Mucosa of descending colon (tissue), 3 donors: ENCODE measurements at regions not wholly inside any gene's neighbourhood (a gene's known extent, or its start where the extent isn't known, plus 50 kb on each side); places are given as distances from the start of the nearest gene placed in this dataset.

Experiments used
- ATAC-seq: fragments of 200-7000 bp; cut with Tn5 transposase; one replicate; pipeline ENCODE4 v1.9.1; 2020; ENCODE audit warnings: mild to moderate bottlenecking, moderate library complexity
- DNase-seq, 3 donors: peaks; one replicate each; pipeline ENCODE4 v3.0.0-alpha.2; 2020
- H3K36me3 ChIP-seq: fragments of 200-600 bp; one replicate; pipeline ENCODE4 v1.8.0; 2021; ENCODE audit warnings: low read depth, mild to moderate bottlenecking
- H3K4me1 ChIP-seq: fragments of 200-600 bp; one replicate; pipeline ENCODE4 v1.8.0; 2021; ENCODE audit warnings: low read depth, mild to moderate bottlenecking
- H3K4me3 ChIP-seq: fragments of 200-600 bp; one replicate; pipeline ENCODE4 v1.8.0; 2021; ENCODE audit warnings: mild to moderate bottlenecking
- H3K9me3 ChIP-seq: fragments of 200-600 bp; one replicate; pipeline ENCODE4 v1.8.0; 2021; ENCODE audit warnings: mild to moderate bottlenecking
- intact Hi-C, 2 donors: fragments of 100-400 bp; cut with DNase I in 1 of 2; cut with micrococcal nuclease in 1 of 2; formaldehyde crosslinking; loops; one replicate each; pipeline versions ENCODE4 v1.11.0 to v1.11.1; 2022; cut with DNase I, micrococcal nuclease
- TF ChIP-seq, protein P1 (sequence below): fragments of 200-600 bp; IDR thresholded peaks from one replicate; pipeline ENCODE4 v1.8.0; 2022; ENCODE audit warnings: antibody characterized with exemption, mild to moderate bottlenecking
- donor health status: DM: no; HTN: no; CAD: no; lungs with moderate emphysema.
- donor health status: DM: no; HTN: no; CAD: no.
- donor health status: DM: no; HTN: yes; CAD: no.

DNA sequence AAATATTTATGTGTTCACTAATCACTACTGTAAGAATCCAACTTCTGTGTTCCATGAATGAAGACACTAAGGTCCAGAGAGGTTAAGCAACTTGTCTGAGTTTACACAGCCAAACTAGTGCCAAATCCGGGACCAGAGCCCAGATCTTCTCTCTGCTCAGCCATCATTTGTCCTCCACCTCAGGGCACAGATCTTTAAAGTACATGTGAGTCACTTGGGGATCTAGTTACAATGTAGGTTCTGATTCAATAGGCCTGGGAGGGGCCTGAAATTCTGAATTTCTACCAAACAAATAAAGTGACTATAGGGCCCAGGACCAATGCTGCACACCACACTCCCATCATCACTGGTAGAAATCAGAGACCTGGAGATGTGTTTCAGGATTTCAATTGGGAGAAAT lies 162.9 kb downstream of the GXYLT1 start:
- H3K36me3 ChIP-seq, result no peaks in the 10 kb centered on the region
- no peaks in the 10 kb centered on the region for H3K4me1 ChIP-seq
- no peak overlapping the region for H3K4me3 ChIP-seq
- H3K9me3 ChIP-seq, result no peaks in the 10 kb centered on the region
- no peak for DNase-seq
- TF ChIP-seq, protein P1, sequence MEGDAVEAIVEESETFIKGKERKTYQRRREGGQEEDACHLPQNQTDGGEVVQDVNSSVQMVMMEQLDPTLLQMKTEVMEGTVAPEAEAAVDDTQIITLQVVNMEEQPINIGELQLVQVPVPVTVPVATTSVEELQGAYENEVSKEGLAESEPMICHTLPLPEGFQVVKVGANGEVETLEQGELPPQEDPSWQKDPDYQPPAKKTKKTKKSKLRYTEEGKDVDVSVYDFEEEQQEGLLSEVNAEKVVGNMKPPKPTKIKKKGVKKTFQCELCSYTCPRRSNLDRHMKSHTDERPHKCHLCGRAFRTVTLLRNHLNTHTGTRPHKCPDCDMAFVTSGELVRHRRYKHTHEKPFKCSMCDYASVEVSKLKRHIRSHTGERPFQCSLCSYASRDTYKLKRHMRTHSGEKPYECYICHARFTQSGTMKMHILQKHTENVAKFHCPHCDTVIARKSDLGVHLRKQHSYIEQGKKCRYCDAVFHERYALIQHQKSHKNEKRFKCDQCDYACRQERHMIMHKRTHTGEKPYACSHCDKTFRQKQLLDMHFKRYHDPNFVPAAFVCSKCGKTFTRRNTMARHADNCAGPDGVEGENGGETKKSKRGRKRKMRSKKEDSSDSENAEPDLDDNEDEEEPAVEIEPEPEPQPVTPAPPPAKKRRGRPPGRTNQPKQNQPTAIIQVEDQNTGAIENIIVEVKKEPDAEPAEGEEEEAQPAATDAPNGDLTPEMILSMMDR, result no peak
- ATAC-seq, result no peak
- intact Hi-C loops, result no loop called here

DNA sequence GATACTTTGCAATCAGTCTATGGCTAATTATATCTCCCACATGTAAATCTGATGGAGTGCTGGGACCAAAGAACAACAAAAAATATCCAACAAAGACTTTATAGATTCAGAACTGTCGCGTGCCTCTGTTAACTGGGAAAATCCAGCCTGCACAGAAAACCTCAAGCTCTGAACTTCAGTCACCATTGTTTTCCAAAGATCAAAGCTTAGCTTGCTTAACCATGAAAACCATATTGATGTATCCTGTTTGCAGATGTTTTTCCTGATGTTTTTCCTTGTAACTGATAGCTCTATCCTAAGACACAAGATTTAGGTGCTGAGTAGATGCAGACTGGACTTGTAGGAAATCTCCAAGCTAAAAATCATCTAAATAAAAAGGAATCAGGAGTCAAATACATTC lies 163.7 kb downstream of the GXYLT1 start:
- no peak overlapping the region for H3K4me3 ChIP-seq
- H3K4me1 ChIP-seq, result no peaks in the 10 kb centered on the region
- ATAC-seq, result no peak
- no peak for DNase-seq
- no peaks in the 10 kb centered on the region for H3K9me3 ChIP-seq
- intact Hi-C loops, result no loop called here
- no peaks in the 10 kb centered on the region for H3K36me3 ChIP-seq
- TF ChIP-seq, protein P1, result no peak

DNA sequence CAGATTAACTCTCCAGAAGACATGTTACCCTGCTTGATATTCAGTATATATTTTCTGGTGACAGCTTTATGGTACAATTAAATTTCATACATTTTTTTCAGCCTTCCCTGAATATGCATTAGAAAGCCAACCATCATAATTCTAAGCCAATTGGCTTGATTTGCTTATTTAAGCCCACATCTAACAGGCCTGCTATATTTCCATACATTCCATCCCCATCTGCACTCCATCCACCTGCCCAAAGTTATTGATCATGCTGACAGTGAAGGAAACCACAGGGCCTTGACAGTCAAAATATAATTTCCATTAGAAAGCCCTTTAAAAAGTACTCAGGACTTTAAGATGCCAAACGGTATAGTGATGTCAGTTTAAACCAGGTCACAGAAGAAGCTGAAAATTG lies 164.3 kb downstream of the GXYLT1 start:
- H3K4me3 ChIP-seq, result no peak overlapping the region
- TF ChIP-seq, protein P1, result no peak
- DNase-seq (no peak), ATAC-seq (no peak)
- intact Hi-C loops, result no loop called here
- no peaks in the 10 kb centered on the region for H3K9me3 ChIP-seq
- H3K36me3 ChIP-seq, result no peaks in the 10 kb centered on the region
- no peaks in the 10 kb centered on the region for H3K4me1 ChIP-seq

DNA sequence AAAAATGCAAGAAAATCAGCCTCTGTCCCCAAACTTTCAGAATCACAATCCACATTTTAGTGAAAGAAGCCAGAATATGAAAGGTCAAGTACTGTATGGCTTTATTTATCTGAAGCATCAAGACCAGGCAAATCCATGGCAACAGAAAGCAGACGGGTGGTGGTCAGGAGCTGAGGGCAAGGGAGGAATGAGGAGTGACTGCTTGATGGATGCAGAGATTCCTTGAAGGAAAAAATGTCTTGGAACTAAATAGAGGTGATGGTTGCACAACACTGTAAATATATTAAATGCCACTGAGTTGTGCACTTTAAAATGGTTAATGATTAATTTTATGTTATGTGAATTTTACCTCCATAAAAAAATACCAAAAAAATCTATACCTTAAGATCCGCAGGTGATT lies 165.1 kb downstream of the GXYLT1 start:
- no peak overlapping the region for H3K4me3 ChIP-seq
- TF ChIP-seq, protein P1, result no peak
- no peaks in the 10 kb centered on the region for H3K36me3 ChIP-seq
- no peak for ATAC-seq
- intact Hi-C loops, result no loop called here
- no peaks in the 10 kb centered on the region for H3K4me1 ChIP-seq
- DNase-seq, result no peak
- H3K9me3 ChIP-seq, result no peaks in the 10 kb centered on the region

DNA sequence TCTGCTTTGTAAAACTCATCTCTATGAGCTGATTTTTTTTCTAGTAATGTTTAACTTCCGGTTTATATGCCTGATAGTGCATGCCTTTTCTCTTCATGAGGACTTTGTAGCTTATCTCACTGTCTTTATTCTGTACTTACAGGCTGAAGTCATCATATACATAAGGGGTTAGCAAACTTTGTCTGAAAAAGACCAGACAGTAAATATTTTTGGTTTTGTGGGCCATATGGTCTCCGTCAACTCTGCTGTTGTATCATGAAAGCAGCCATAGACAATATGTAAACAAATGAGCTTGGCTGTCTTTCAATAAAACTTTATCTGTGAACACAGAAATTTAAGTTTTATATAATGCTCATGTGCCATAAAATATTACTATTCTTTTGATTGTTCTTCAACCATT lies 172.1 kb downstream of the GXYLT1 start:
- DNase-seq, result no peak
- no peaks in the 10 kb centered on the region for H3K4me1 ChIP-seq
- TF ChIP-seq, protein P1, result no peak
- H3K36me3 ChIP-seq, result no peaks in the 10 kb centered on the region
- no peak overlapping the region for H3K4me3 ChIP-seq
- intact Hi-C loops, result no loop called here
- no peak for ATAC-seq
- H3K9me3 ChIP-seq, result no peaks in the 10 kb centered on the region

DNA sequence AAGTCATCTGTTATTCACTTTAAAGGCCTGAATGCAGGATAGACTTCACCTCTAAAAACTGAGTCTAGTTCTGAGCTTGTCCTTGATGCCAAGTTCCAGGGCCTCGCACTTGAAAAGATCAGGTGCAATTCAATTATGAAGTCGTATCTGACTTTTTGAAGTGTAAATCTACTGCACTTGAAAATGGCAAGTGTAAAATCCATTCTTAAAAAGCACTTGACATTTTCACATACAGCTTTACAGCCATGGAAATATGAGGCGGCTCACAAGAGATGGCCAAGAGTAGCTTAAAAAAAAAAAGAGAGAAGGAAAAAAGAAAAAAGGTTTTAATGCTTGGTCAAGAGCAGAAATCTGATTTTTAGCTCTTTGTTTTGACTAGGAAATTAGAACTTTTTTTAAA lies 172.5 kb downstream of the GXYLT1 start:
- intact Hi-C loops, result no loop called here
- DNase-seq, result no peak
- Histone ChIP-seq H3K4me3 (no peak overlapping the region), H3K9me3 (no peaks in the 10 kb centered on the region), H3K4me1 (no peaks in the 10 kb centered on the region), H3K36me3 (no peaks in the 10 kb centered on the region)
- ATAC-seq, result no peak
- TF ChIP-seq, protein P1, result no peak
